Sigmoid colon (tissue), 6 donors: ENCODE measurements at regions not wholly inside any gene's neighbourhood (a gene's known extent, or its start where the extent isn't known, plus 50 kb on each side); places are given as distances from the start of the nearest gene placed in this dataset.

Experiments used
- DNase-seq: peaks from one replicate; pipeline ENCODE4 v3.0.0-alpha.2; 2019
- H3K27ac ChIP-seq, 4 donors: fragments of 200-600 bp; sonication (generic); one replicate each; pipeline ENCODE4 v1.5.1; 2016 to 2019; ENCODE audit warnings: mild to moderate bottlenecking in 1 of 4
- H3K27me3 ChIP-seq, 3 donors: fragments of 200-600 bp; sonication (generic); one replicate each; pipeline ENCODE4 v1.5.1; 2019; ENCODE audit warnings: mild to moderate bottlenecking in 1 of 3
- H3K36me3 ChIP-seq, 4 donors: fragments of 200-600 bp; sonication (generic); one replicate each; pipeline ENCODE4 v1.5.1; 2016 to 2019
- H3K4me1 ChIP-seq, 4 donors: fragments of 200-600 bp; sonication (generic); one replicate each; pipeline ENCODE4 v1.5.1; 2017 to 2019
- H3K4me3 ChIP-seq, 4 donors: fragments of 200-600 bp; sonication (generic); one replicate each; pipeline ENCODE4 v1.5.1; 2017 to 2019; ENCODE audit warnings: mild to moderate bottlenecking in 2 of 4, moderate library complexity in 1 of 4
- H3K9me3 ChIP-seq, 4 donors: fragments of 200-600 bp in 3 of 4; sonication (generic) in 3 of 4; one replicate each; pipeline versions ENCODE4 v1.5.1 to v1.6.1; 2013 to 2019
- CTCF ChIP-seq, 4 experiments: fragments of 450-650 bp in 3 of 4; fragments of 200-600 bp in 1 of 4; IDR thresholded peaks; one replicate each; pipeline ENCODE4 v1.5.1; 2016 to 2019; ENCODE audit warnings: antibody characterized with exemption in 4 of 4, mild to moderate bottlenecking in 3 of 4, moderate library complexity in 2 of 4
- EP300 ChIP-seq, 4 donors: sonication (generic); formaldehyde crosslinking; IDR thresholded peaks; one replicate each; pipeline ENCODE4 v1.6.1; 2017; ENCODE audit warnings: antibody characterized with exemption in 4 of 4
- POLR2A ChIP-seq, 2 donors: fragments of 450-650 bp; IDR thresholded peaks; one replicate each; pipeline ENCODE4 v1.6.1; 2016; ENCODE audit warnings: antibody characterized with exemption in 2 of 2, mild to moderate bottlenecking in 2 of 2, moderate library complexity in 2 of 2
- POLR2AphosphoS5 ChIP-seq, 4 donors: sonication (generic); formaldehyde crosslinking; IDR thresholded peaks; one replicate each; pipeline ENCODE4 v1.6.1; 2017; ENCODE audit warnings: antibody characterized with exemption in 4 of 4
- WGBS, 2 donors: extraction: QIAGEN DNeasy Blood & Tissue Kit; methylation state at CpG; one replicate each; pipeline ENCODE4 v1.1.7; 2013; 5-methylcytosine and 5-hydroxymethylcytosine counted together
- intact Hi-C: fragments of 100-400 bp; cut with DNase I; formaldehyde crosslinking; loops from one replicate; pipeline ENCODE4 v1.15.1; 2023
- donor health status: healthy with polysubstance abuse.
- donor health status: healthy.

- intact Hi-C loops, result no loop called here
- Histone ChIP-seq H3K27me3 (no peaks in the 10 kb centered on the region), H3K9me3 (no peaks in the 10 kb centered on the region), H3K4me3 (no peak overlapping the region), H3K27ac (no peak overlapping the region), H3K36me3 (no peaks in the 10 kb centered on the region), H3K4me1 (no peaks in the 10 kb centered on the region)
- TF ChIP-seq EP300 (IDR thresholded peaks at IDR 0.05) (no peak), CTCF (IDR thresholded peaks at IDR 0.05) (no peak), POLR2AphosphoS5 (IDR thresholded peaks at IDR 0.05) (no peak), POLR2A (IDR thresholded peaks at IDR 0.05) (no peak)
- WGBS, 2 donors, result 45 to 72% methylated on average over 2 of the region's 2 CpGs
- DNase-seq, result no peak
Observed at GRCh38 chr2:22821458-22821857, 563.5 kb upstream of the KLHL29 start.

- Histone ChIP-seq H3K9me3 (no peaks in the 10 kb centered on the region), H3K27me3 (no peaks in the 10 kb centered on the region), H3K36me3 (no peaks in the 10 kb centered on the region), H3K4me1 (no peaks in the 10 kb centered on the region), H3K27ac (no peak overlapping the region), H3K4me3 (no peak overlapping the region)
- intact Hi-C loops, result no loop called here
- DNase-seq, result no peak
- 32 to 65% methylated on average over 1 of the region's 1 CpG for WGBS, 2 donors
- no peak for TF ChIP-seq POLR2AphosphoS5 (IDR thresholded peaks at IDR 0.05)
- no peak for TF ChIP-seq EP300 (IDR thresholded peaks at IDR 0.05)
- TF ChIP-seq CTCF (IDR thresholded peaks at IDR 0.05), result no peak
- TF ChIP-seq POLR2A (IDR thresholded peaks at IDR 0.05), result no peak
Observed at GRCh38 chr2:22822835-22823234, 562.1 kb upstream of the KLHL29 start.

DNA sequence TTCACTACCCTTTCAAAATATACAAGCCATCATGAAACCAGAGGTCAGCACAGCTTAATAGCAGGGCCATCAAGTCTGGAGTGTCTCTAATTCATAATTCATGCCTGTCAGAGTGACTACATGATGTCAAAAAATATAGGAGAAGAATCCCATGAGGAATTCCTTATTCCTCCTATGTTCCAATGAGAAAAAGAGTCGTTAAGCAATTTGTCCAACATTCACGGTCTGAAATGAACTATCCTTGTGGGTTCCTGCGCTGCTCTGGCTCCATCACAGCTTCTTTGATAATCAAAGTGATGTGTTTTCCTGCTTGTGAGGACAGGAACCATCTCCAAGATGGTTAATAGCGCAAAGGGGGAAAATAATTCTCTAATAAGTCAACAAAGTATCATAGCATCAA lies 560.4 kb upstream of the KLHL29 start:
- Histone ChIP-seq H3K36me3 (no peaks in the 10 kb centered on the region), H3K4me1 (no peaks in the 10 kb centered on the region), H3K4me3 (no peak overlapping the region), H3K9me3 (no peaks in the 10 kb centered on the region), H3K27me3 (no peaks in the 10 kb centered on the region), H3K27ac (no peak overlapping the region)
- TF ChIP-seq POLR2AphosphoS5 (IDR thresholded peaks at IDR 0.05), result no peak
- TF ChIP-seq CTCF (IDR thresholded peaks at IDR 0.05), result no peak
- no peak for TF ChIP-seq POLR2A (IDR thresholded peaks at IDR 0.05)
- no peak for TF ChIP-seq EP300 (IDR thresholded peaks at IDR 0.05)
- intact Hi-C loops, result no loop called here
- DNase-seq, result no peak
- WGBS, 2 donors, result 89 to 90% methylated on average over 4 of the region's 4 CpGs

DNA sequence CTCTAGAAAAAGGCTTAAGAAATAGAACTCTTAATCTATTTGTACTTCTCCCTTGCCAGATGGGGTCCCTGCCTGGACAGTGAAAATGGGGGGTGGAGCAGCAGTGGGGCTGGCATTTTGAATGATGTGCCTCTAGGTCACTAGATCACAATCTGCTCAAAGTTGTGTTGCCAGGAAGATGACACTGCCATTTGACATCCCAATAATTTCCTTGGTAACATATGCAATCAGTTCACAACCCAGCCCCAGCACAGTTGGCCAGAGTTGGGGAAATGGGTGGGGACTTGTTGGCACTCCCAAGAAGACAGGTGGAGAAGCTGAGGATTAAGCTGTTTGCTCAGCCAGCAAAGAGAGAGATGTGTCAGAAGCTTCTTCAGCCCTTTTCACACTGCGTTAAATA lies 558.3 kb upstream of the KLHL29 start:
- H3K27ac ChIP-seq, result no peak overlapping the region
- no peak for DNase-seq
- intact Hi-C loops, result no loop called here
- H3K36me3 ChIP-seq, result no peaks in the 10 kb centered on the region
- no peak overlapping the region for H3K4me3 ChIP-seq
- no peaks in the 10 kb centered on the region for H3K9me3 ChIP-seq
- 65 to 78% methylated on average over 1 of the region's 1 CpG for WGBS, 2 donors
- no peaks in the 10 kb centered on the region for H3K4me1 ChIP-seq
- no peaks in the 10 kb centered on the region for H3K27me3 ChIP-seq
- TF ChIP-seq CTCF (IDR thresholded peaks at IDR 0.05) (no peak), EP300 (IDR thresholded peaks at IDR 0.05) (no peak), POLR2A (IDR thresholded peaks at IDR 0.05) (no peak), POLR2AphosphoS5 (IDR thresholded peaks at IDR 0.05) (no peak)

DNA sequence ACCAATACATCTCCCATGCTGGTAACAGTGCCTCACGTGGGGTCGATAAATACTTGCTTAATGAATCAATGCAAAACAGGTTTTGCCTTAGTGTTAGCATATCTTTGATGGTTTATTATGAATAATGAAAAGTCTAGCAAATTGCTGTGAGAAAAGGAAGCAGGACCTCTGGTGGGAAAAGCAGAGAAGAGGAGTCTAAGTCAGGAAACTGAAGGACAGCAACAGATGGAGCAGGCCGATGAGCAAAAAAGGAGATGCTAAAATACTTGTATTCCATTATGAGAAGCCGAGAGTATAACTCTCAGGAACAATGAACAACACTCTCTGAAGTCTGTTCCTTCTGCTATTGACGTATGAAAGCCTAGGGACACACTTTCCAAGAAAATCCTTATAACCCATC lies 555.2 kb upstream of the KLHL29 start:
- no peaks in the 10 kb centered on the region for H3K9me3 ChIP-seq
- no peaks in the 10 kb centered on the region for H3K4me1 ChIP-seq
- no peak for TF ChIP-seq CTCF (IDR thresholded peaks at IDR 0.05)
- no peak for TF ChIP-seq EP300 (IDR thresholded peaks at IDR 0.05)
- no peak for TF ChIP-seq POLR2AphosphoS5 (IDR thresholded peaks at IDR 0.05)
- no peak for TF ChIP-seq POLR2A (IDR thresholded peaks at IDR 0.05)
- no peaks in the 10 kb centered on the region for H3K36me3 ChIP-seq
- H3K4me3 ChIP-seq, result no peak overlapping the region
- DNase-seq, result no peak
- no peak overlapping the region for H3K27ac ChIP-seq
- H3K27me3 ChIP-seq, result no peaks in the 10 kb centered on the region
- intact Hi-C loops, result no loop called here
- WGBS, 2 donors, result 85 to 86% methylated on average over 5 of the region's 5 CpGs
